MM.1S (cell line): ENCODE measurements at regions not wholly inside any gene's neighbourhood (a gene's known extent, or its start where the extent isn't known, plus 50 kb on each side); places are given as distances from the start of the nearest gene placed in this dataset.

Experiments
- CTCF ChIP-seq: fragments of 300-600 bp; sonication (generic); IDR thresholded peaks from 2 replicates; pipeline ENCODE4 v1.5.1; 2016; ENCODE audit warnings: antibody characterized with exemption, low read length, mixed read lengths
- EZH2 ChIP-seq: fragments of 300-600 bp; sonication (generic); optimal IDR thresholded peaks from 2 replicates; pipeline ENCODE3; 2017; ENCODE audit warnings: low read depth, mild to moderate bottlenecking, antibody characterized with exemption, low read length, mixed read lengths

GRCh38 chr6:105507811-105508210, 104.9 kb upstream of the PREP start:
- TF ChIP-seq CTCF (no peak), EZH2 (no peak)
